HEK293 (cell line): ENCODE measurements at regions not wholly inside any gene's neighbourhood (a gene's known extent, or its start where the extent isn't known, plus 50 kb on each side); places are given as distances from the start of the nearest gene placed in this dataset.

Source experiments
- CTCF ChIP-seq: fragments of 450-650 bp; formaldehyde crosslinking; IDR thresholded peaks from 2 replicates; pipeline ENCODE4 v1.5.1; 2016; ENCODE audit warnings: missing biosample characterization, missing genetic modification characterization
- KLF10 ChIP-seq: fragments of 450-650 bp; IDR thresholded peaks from 2 replicates; pipeline ENCODE4 v1.5.1; 2018; ENCODE audit warnings: missing biosample characterization, mild to moderate bottlenecking, missing genetic modification characterization
- TSHZ1 ChIP-seq: fragments of 450-650 bp; formaldehyde crosslinking; IDR thresholded peaks from 2 replicates; pipeline ENCODE4 v1.5.1; 2016; ENCODE audit warnings: missing biosample characterization, missing genetic modification characterization, borderline replicate concordance
- YY1 ChIP-seq: fragments of 450-650 bp; formaldehyde crosslinking; IDR thresholded peaks from 2 replicates; pipeline ENCODE4 v1.5.1; 2018; ENCODE audit warnings: missing biosample characterization, missing genetic modification characterization
- ZBTB7A ChIP-seq: fragments of 450-650 bp; formaldehyde crosslinking; IDR thresholded peaks from 2 replicates; pipeline ENCODE4 v1.5.1; 2016; ENCODE audit warnings: low read depth, missing biosample characterization, missing genetic modification characterization
- ZNF121 ChIP-seq: fragments of 450-650 bp; formaldehyde crosslinking; IDR thresholded peaks from 2 replicates; pipeline ENCODE4 v1.5.1; 2016; ENCODE audit warnings: missing biosample characterization, missing genetic modification characterization
- ZNF174 ChIP-seq: fragments of 450-650 bp; formaldehyde crosslinking; IDR thresholded peaks from 2 replicates; pipeline ENCODE4 v1.5.0; 2017; ENCODE audit warnings: missing biosample characterization, mild to moderate bottlenecking, missing genetic modification characterization
- ZNF266 ChIP-seq: fragments of 450-650 bp; formaldehyde crosslinking; IDR thresholded peaks from 2 replicates; pipeline ENCODE4 v1.5.1; 2016; ENCODE audit warnings: missing biosample characterization, missing genetic modification characterization, low read depth
- ZNF274 ChIP-seq, 2 experiments: fragments of 200-500 bp in 1 of 2; fragments of 450-650 bp in 1 of 2; sonication (Bioruptor generic) in 1 of 2; formaldehyde crosslinking in 1 of 2; IDR thresholded peaks; 2 replicates each; pipeline versions ENCODE4 v1.5.1 to v1.6.1; 2014 to 2016; ENCODE audit warnings: borderline replicate concordance in 1 of 2, inconsistent platforms in 1 of 2, low read length in 1 of 2, missing biosample characterization in 1 of 2, missing genetic modification characterization in 1 of 2
- ZNF501 ChIP-seq: fragments of 450-650 bp; formaldehyde crosslinking; IDR thresholded peaks from 2 replicates; pipeline ENCODE4 v1.5.1; 2016; ENCODE audit warnings: missing biosample characterization, missing genetic modification characterization
- ZNF626 ChIP-seq: fragments of 450-650 bp; sonication (Bioruptor Pico); formaldehyde crosslinking; IDR thresholded peaks from 2 replicates; pipeline ENCODE4 v1.5.1; 2018; ENCODE audit warnings: missing biosample characterization, missing genetic modification characterization, inconsistent platforms

- no peak for TF ChIP-seq YY1 (tag by site-specific recombination)
- no peak for TF ChIP-seq ZNF274 (IDR thresholded peaks at IDR 0.05; ENCODE audit: low read length)
- TF ChIP-seq ZNF274 (tag by site-specific recombination; IDR thresholded peaks at IDR 0.05; ENCODE audit: borderline replicate concordance): no peak
- no peak for TF ChIP-seq CTCF (tag by site-specific recombination)
- TF ChIP-seq ZNF501 (tag by site-specific recombination): no peak
- TF ChIP-seq ZBTB7A (tag by site-specific recombination): no peak
- no peak for TF ChIP-seq KLF10
- no peak for TF ChIP-seq ZNF266 (tag by site-specific recombination)
- no peak for TF ChIP-seq ZNF626 (tag by site-specific recombination)
- TF ChIP-seq ZNF121 (tag by site-specific recombination): no peak
- no peak for TF ChIP-seq TSHZ1
- TF ChIP-seq ZNF174: no peak
These were observed 374.0 kb upstream of the ALCAM start for GRCh38 chr3:104992676-104993075.
